ENCODE measurements at regions not wholly inside any gene's neighbourhood (a gene's known extent, or its start where the extent isn't known, plus 50 kb on each side); places are given as distances from the start of the nearest gene placed in this dataset.

GRCh38 chr3:191721390-191721861, 260.5 kb downstream of the PYDC2 start:
- TF ChIP-seq POLR2A (IDR thresholded peaks at IDR 0.05) (no peak), CTCF (IDR thresholded peaks at IDR 0.05) (no peak)

Data from adrenal gland (tissue), 5 donors.